A549 (cell line): ENCODE measurements at regions not wholly inside any gene's neighbourhood (a gene's known extent, or its start where the extent isn't known, plus 50 kb on each side); places are given as distances from the start of the nearest gene placed in this dataset.

Source experiments
- ATAC-seq, 2 experiments: fragments of 200-7000 bp in 1 of 2; fragments of >200 bp in 1 of 2; cut with Nextera tagmentation in 1 of 2; cut with Tn5 transposase in 1 of 2; 3 replicates each; pipeline versions ENCODE4 v1.8.0 to v1.9.1; 2018 to 2020; ENCODE audit warnings: mild to moderate bottlenecking in 1 of 2, moderate library complexity in 1 of 2
- CTCF ChIA-PET: fragments of 300-600 bp; sonication (Branson Sonifier 250); formaldehyde crosslinking; extraction: SDS; loops from one replicate; lab custom pipeline; 2021; ENCODE audit warnings: antibody characterized with exemption, inconsistent platforms; lab: Yijun Ruan, JAX
- POLR2A ChIA-PET: fragments of 350-600 bp; formaldehyde crosslinking; extraction: SDS; loops from one replicate; lab custom pipeline; 2021; ENCODE audit warnings: antibody characterized with exemption, inconsistent platforms; lab: Yijun Ruan, JAX
- DNase-seq, 2 experiments: peaks; one replicate each; pipeline versions ENCODE4 v3.0.0 to v3.0.0-alpha.2; 2011 to 2016; ENCODE audit warnings: low read depth in 1 of 2, low spot score in 1 of 2
- FAIRE-seq: peaks from 2 replicates; lab custom pipeline; 2011; peaks lifted over from hg19 to GRCh38; lab: Jason Lieb, UNC
- H3K27ac ChIP-seq, 2 experiments: fragments of >200 bp; sonication (Bioruptor Twin); formaldehyde crosslinking; 3 replicates each; pipeline ENCODE4 v1.5.1; 2016 to 2017
- H3K4me1 ChIP-seq: fragments of >200 bp; sonication (Bioruptor Twin); formaldehyde crosslinking; 3 replicates; pipeline ENCODE4 v1.6.1; 2016
- H3K4me2 ChIP-seq: fragments of >200 bp; sonication (Bioruptor Twin); formaldehyde crosslinking; 3 replicates; pipeline ENCODE4 v1.6.1; 2016
- H3K4me3 ChIP-seq: fragments of >200 bp; sonication (Bioruptor Twin); formaldehyde crosslinking; 3 replicates; pipeline ENCODE4 v1.5.1; 2016
- H3K9me3 ChIP-seq: fragments of >200 bp; sonication (Bioruptor Twin); formaldehyde crosslinking; 3 replicates; pipeline ENCODE4 v1.6.1; 2016
- CBX8 ChIP-seq: fragments of 200-600 bp; sonication (generic); IDR thresholded peaks from 2 replicates; pipeline ENCODE4 v1.6.1; 2016
- CEBPB ChIP-seq, 2 experiments: fragments of >200 bp in 1 of 2; sonication (Bioruptor Twin) in 1 of 2; formaldehyde crosslinking in 1 of 2; IDR thresholded peaks; 2 replicates each; pipeline ENCODE4 v1.6.1; 2012 to 2016
- CHD4 ChIP-seq: fragments of 200-600 bp; sonication (generic); IDR thresholded peaks from 2 replicates; pipeline ENCODE4 v1.6.1; 2016; ENCODE audit warnings: antibody characterized with exemption, mild to moderate bottlenecking, borderline replicate concordance
- EHMT2 ChIP-seq: fragments of 200-600 bp; sonication (generic); IDR thresholded peaks from 2 replicates; pipeline ENCODE4 v1.6.1; 2016; ENCODE audit warnings: antibody characterized with exemption, low read depth, mild to moderate bottlenecking, moderate library complexity
- ESRRA ChIP-seq: fragments of 150-350 bp; IDR thresholded peaks from 2 replicates; pipeline ENCODE4 v1.6.1; 2014; ENCODE audit warnings: mild to moderate bottlenecking, low read length, borderline replicate concordance
- GATA3 ChIP-seq: IDR thresholded peaks from 2 replicates; pipeline ENCODE4 v1.6.1; 2012; ENCODE audit warnings: borderline replicate concordance
- HDAC2 ChIP-seq: fragments of 200-600 bp; sonication (generic); IDR thresholded peaks from 2 replicates; pipeline ENCODE4 v1.6.1; 2016
- HEYL ChIP-seq: fragments of 250-450 bp; sonication (Bioruptor Pico); IDR thresholded peaks from 2 replicates; pipeline ENCODE4 v1.8.0; 2021; ENCODE audit warnings: mild to moderate bottlenecking, moderate library complexity
- HOXB5 ChIP-seq: fragments of 250-450 bp; sonication (Bioruptor Pico); IDR thresholded peaks from 2 replicates; pipeline ENCODE4 v1.5.0; 2020; ENCODE audit warnings: mild to moderate bottlenecking, moderate library complexity
- JUN ChIP-seq, 2 experiments: fragments of >200 bp; sonication (Bioruptor Twin); formaldehyde crosslinking; IDR thresholded peaks; 2 replicates in 1 of 2; 3 replicates in 1 of 2; pipeline ENCODE4 v1.6.1; 2016 to 2017
- NPAS2 ChIP-seq: fragments of 250-450 bp; sonication (Bioruptor Pico); IDR thresholded peaks from 2 replicates; pipeline ENCODE4 v1.8.0; 2022; ENCODE audit warnings: mild to moderate bottlenecking, moderate library complexity, borderline replicate concordance
- POLR2A ChIP-seq: IDR thresholded peaks from 2 replicates; pipeline ENCODE4 v1.6.1; 2012; ENCODE audit warnings: mild to moderate bottlenecking, low read length
- POLR2AphosphoS2 ChIP-seq: conservative IDR thresholded peaks from 2 replicates; pipeline ENCODE4 v1.6.1; 2012; ENCODE audit warnings: low read length, improper control_type of control experiment, inconsistent platforms
- RFX5 ChIP-seq: fragments of 450-650 bp; IDR thresholded peaks from 2 replicates; pipeline ENCODE4 v1.7.1; 2014; ENCODE audit warnings: antibody characterized with exemption, mild to moderate bottlenecking, moderate library complexity
- SREBF2 ChIP-seq: fragments of 450-650 bp; IDR thresholded peaks from 2 replicates; pipeline ENCODE4 v1.6.1; 2014; ENCODE audit warnings: mild to moderate bottlenecking, moderate library complexity
- TP53 ChIP-seq: fragments of 250-450 bp; sonication (Bioruptor Pico); IDR thresholded peaks from 2 replicates; pipeline ENCODE4 v1.5.0; 2021; ENCODE audit warnings: mild to moderate bottlenecking, moderate library complexity
- ZC3H11A ChIP-seq: fragments of 450-650 bp; IDR thresholded peaks from 2 replicates; pipeline ENCODE4 v1.6.1; 2014; ENCODE audit warnings: antibody characterized with exemption, mild to moderate bottlenecking
- ZFP36 ChIP-seq: fragments of 450-650 bp; IDR thresholded peaks from 2 replicates; pipeline ENCODE4 v1.6.1; 2014; ENCODE audit warnings: borderline replicate concordance; ENCODE audit not compliant: partially characterized antibody
- WGBS: methylation state at CpG from one replicate; pipeline ENCODE4 v1.1.6; 2017; ENCODE audit errors: missing lambda C conversion rate; 5-methylcytosine and 5-hydroxymethylcytosine counted together
- TF ChIP-seq, protein P1 (sequence below): fragments of 250-450 bp; sonication (Bioruptor Pico); IDR thresholded peaks from 2 replicates; pipeline ENCODE4 v1.5.0; 2020; ENCODE audit warnings: low read depth, mild to moderate bottlenecking, moderate library complexity

DNA sequence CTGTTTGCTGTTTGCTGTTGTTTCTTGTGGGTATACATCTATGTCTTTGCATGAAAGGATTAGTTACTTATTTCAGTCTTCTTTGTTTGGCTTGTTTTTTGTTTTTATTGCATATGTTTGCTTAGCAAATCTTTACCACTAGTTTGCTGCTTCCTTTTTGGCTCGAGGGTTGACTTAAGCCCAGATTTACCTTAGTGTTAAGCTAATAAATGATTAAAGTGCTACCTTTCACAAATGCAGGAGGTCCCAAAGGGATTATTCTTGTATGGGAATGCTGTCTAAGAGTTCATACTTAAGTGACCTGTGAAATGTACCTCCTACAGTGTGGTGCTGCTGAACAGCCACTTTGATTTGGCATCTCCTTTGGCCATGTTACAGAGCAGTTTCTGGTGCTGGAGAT, 273.5 kb upstream of the NPY start:
- no peaks in the 10 kb centered on the region for H3K4me1 ChIP-seq
- H3K4me2 ChIP-seq = no peak overlapping the region
- TF ChIP-seq, protein P1, sequence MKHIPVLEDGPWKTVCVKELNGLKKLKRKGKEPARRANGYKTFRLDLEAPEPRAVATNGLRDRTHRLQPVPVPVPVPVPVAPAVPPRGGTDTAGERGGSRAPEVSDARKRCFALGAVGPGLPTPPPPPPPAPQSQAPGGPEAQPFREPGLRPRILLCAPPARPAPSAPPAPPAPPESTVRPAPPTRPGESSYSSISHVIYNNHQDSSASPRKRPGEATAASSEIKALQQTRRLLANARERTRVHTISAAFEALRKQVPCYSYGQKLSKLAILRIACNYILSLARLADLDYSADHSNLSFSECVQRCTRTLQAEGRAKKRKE (CRISPR knock-in tag) = no peak
- TF ChIP-seq RFX5 = no peak
- TF ChIP-seq CHD4 = no peak
- no peak for TF ChIP-seq ESRRA
- no peak for TF ChIP-seq ZC3H11A
- no peak for TF ChIP-seq SREBF2
- no peak for TF ChIP-seq HEYL
- H3K27ac ChIP-seq = no peak overlapping the region
- CTCF ChIA-PET = interaction anchor here (1.0 kb wide), 1 partner anchor 12 kb away, joined by 3 read pairs; no protein-coding TSS in a partner anchor
- ATAC-seq (no peak), FAIRE-seq (no peak), DNase-seq (no peak)
- POLR2A ChIA-PET = no interaction called here
- no peak overlapping the region for H3K4me3 ChIP-seq
- no peaks in the 10 kb centered on the region for H3K9me3 ChIP-seq
- 3% methylated on average over 1 of the region's 1 CpG for WGBS

DNA sequence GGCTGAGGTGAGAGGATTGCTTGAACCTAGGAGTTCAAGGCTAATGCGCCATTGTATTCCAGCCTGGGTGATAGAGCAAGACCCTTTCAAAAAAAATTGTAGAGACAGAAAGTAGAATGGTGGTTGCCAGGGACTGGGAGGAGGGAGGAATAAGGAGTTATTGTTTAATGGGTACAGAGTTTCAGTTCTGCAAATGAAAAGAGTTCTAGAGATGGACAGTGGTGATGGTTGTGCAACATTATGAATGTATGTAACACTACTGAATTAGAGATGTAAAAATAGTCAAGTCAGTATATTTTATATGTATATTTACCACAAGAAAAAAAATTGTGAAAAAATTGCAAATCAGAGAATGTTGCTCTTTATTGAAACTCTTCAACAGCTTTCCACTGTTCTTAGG, 266.5 kb upstream of the NPY start:
- Histone ChIP-seq H3K4me1 (no peaks in the 10 kb centered on the region), H3K9me3 (no peaks in the 10 kb centered on the region), H3K27ac (no peak overlapping the region), H3K4me3 (no peak overlapping the region), H3K4me2 (no peak overlapping the region)
- DNase-seq (no peak), ATAC-seq (no peak), FAIRE-seq (no peak)
- TF ChIP-seq ZFP36 (no peak), NPAS2 (no peak), RFX5 (no peak)
- POLR2A ChIA-PET = no interaction called here
- CTCF ChIA-PET = interaction anchor here (0.5 kb wide), 1 partner anchor 55 kb away, joined by 3 read pairs; no protein-coding TSS in a partner anchor
- WGBS = 48% methylated on average over 1 of the region's 1 CpG

DNA sequence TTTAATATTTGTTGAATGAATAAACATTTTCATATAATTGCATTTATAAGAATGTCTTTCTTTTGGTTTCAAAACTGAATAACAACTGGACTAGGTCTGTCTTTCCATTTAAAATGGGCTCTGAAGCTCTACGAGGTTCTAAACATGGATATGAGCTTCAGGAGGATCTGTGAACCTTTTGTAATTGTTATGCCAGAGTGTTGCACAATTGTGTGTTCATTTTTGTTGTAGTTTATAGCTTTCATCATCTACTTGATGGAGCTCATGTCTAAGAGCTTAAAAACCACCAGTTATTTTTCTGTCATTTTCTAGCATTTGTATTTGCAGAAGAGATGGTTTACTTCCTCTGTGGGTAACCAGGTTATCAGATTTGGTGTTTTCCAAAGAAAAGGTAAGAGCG, 265.7 kb upstream of the NPY start:
- TF ChIP-seq GATA3 (no peak), HDAC2 (no peak), ZFP36 (no peak), CEBPB (IDR thresholded peaks at IDR 0.05) (no peak), POLR2A (no peak), SREBF2 (no peak), HOXB5 (CRISPR knock-in tag) (no peak), TP53 (CRISPR knock-in tag) (no peak), CHD4 (no peak), EHMT2 (no peak), POLR2AphosphoS2 (no peak)
- no peak overlapping the region for H3K27ac ChIP-seq
- ChIA-PET CTCF (no interaction called here), POLR2A (no interaction called here)
- 36% methylated on average over 2 of the region's 2 CpGs for WGBS
- H3K4me2 ChIP-seq = no peak overlapping the region
- no peaks in the 10 kb centered on the region for H3K4me1 ChIP-seq
- FAIRE-seq (no peak), DNase-seq (no peak), ATAC-seq (no peak)
- no peaks in the 10 kb centered on the region for H3K9me3 ChIP-seq
- H3K4me3 ChIP-seq = no peak overlapping the region

DNA sequence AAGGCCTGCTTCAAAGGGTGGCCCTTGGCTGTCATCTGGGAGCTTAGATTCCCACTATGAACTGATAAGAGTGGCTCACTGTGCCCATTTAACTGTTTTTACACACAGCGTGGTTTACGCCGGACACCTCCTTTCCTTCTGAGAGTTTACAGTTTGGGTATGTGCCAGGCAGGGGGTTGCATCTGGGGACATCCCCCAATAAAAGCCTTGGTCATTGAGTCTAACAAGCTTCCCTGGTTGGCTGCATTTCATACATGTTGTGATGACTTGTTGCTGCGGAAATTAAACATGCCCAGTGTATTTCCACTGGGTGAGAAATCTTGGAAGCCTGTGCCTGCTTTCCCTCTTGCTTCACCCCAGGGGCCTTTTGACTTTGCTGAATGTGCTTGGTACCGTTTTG, 264.1 kb upstream of the NPY start:
- TF ChIP-seq JUN (IDR thresholded peaks at IDR 0.05) = no peak
- TF ChIP-seq CBX8 = no peak
- H3K4me1 ChIP-seq = no peaks in the 10 kb centered on the region
- no peak overlapping the region for H3K4me3 ChIP-seq
- no peaks in the 10 kb centered on the region for H3K9me3 ChIP-seq
- ATAC-seq = no peak
- no peak for FAIRE-seq
- ChIA-PET POLR2A (no interaction called here), CTCF (no interaction called here)
- H3K4me2 ChIP-seq = no peak overlapping the region
- DNase-seq = no peak
- H3K27ac ChIP-seq = no peak overlapping the region
- WGBS = 40% methylated on average over 5 of the region's 5 CpGs
